B cell (primary cell): ENCODE measurements at regions not wholly inside any gene's neighbourhood (a gene's known extent, or its start where the extent isn't known, plus 50 kb on each side); places are given as distances from the start of the nearest gene placed in this dataset.

Source experiments
- CTCF ChIP-seq: fragments of 200-600 bp; IDR thresholded peaks from one replicate; pipeline ENCODE4 v1.8.0; 2022; ENCODE audit warnings: antibody characterized with exemption, mild to moderate bottlenecking
- EZH2 ChIP-seq: IDR thresholded peaks from 2 replicates; pipeline ENCODE4 v1.6.1; 2012; ENCODE audit warnings: borderline replicate concordance, low read depth, mild to moderate bottlenecking, moderate library complexity, low read length; ENCODE audit not compliant: insufficient read depth, poor library complexity, severe bottlenecking

GRCh38 chr10:10499839-10500238, 517.8 kb upstream of the CELF2 start:
- no peak for TF ChIP-seq EZH2
- no peak for TF ChIP-seq CTCF
